Right renal pelvis (tissue), 4 donors: ENCODE measurements at regions not wholly inside any gene's neighbourhood (a gene's known extent, or its start where the extent isn't known, plus 50 kb on each side); places are given as distances from the start of the nearest gene placed in this dataset.
"Not testable (repeated sequence)": the region's sequence is repeated elsewhere in the genome, so short reads cannot be mapped to it uniquely, and the experiment has no call there.

Experiments used
- DNase-seq, 4 donors: peaks; one replicate each; pipeline ENCODE4 v3.0.0-alpha.2; 2013; ENCODE audit warnings: low read depth in 4 of 4, low spot score in 3 of 4, missing footprints in 1 of 4

DNA sequence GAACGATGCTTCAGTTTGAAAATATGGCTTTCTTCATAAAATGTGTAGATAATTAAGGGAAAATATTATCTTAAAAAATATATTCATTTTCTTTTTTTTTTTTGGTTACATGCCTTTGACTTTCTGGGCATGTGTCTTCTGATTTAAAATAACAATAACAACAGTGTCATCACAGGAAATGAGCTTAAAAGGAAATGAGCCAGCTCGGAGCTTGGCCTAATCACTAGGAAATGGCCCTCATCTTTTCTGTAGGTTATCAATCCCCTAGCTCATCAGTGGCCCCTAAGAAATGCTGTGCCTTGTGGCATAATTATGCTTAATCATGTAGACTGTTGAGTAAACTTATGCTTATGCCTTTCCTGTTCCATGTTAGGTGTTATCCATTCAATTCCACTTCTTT is 141.8 kb upstream of the FHL2 start:
- no peak for DNase-seq

GRCh38 chr2:105539331-105539730 is 140.5 kb upstream of the FHL2 start:
- DNase-seq = no peak

- DNase-seq = no peak
Measured at GRCh38 chr2:105538840-105539239, 140.0 kb upstream of the FHL2 start.

- no peak for DNase-seq
Measured at GRCh38 chr2:105537920-105538319, 139.1 kb upstream of the FHL2 start.

GRCh38 chr2:105537466-105537865 is 138.6 kb upstream of the FHL2 start:
- DNase-seq = no peak

DNA sequence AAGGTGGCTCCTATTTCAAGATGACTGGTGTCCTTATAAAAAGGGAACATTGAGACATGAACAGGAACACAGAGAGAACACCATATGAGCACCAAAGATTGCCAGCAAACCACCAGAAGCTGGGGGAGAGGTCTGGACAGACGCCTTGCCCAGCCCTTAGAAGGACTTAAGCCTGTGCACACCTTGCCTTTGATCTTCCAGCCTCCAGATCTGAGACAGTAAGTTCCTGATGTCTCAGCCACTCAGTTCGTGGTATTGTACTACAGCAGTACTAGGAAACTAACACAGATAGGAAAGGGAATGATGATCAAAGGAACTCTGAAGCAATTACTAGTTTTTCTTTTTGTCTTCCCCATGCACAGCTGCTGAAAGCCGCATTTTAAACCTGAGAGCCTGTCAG is 137.3 kb upstream of the FHL2 start:
- no peak for DNase-seq

- not testable (repeated sequence) for DNase-seq
Measured at GRCh38 chr2:105529258-105529657, 130.4 kb upstream of the FHL2 start.

GRCh38 chr2:105526000-105526925 is 127.4 kb upstream of the FHL2 start:
- no peak for DNase-seq

DNA sequence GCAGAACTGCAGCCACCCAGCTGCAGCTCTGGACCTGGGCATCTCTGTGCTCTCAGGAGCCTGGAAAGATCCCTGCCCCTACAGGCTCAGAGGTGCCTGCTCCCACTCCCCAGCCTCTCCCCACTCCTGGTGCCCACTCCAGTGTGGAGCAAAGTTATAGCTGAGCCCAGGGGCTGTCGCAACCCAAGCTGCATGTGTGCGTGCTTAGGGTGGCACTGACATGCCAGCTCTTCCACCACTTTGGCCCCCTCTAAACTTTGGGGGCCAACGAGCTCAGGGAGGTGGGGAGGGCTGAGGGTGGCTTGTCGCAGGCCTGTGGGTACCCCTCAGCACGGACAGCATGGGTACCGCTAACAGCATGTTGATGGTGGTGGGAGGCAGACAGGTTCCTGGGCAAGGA is 126.3 kb upstream of the FHL2 start:
- no peak for DNase-seq

DNA sequence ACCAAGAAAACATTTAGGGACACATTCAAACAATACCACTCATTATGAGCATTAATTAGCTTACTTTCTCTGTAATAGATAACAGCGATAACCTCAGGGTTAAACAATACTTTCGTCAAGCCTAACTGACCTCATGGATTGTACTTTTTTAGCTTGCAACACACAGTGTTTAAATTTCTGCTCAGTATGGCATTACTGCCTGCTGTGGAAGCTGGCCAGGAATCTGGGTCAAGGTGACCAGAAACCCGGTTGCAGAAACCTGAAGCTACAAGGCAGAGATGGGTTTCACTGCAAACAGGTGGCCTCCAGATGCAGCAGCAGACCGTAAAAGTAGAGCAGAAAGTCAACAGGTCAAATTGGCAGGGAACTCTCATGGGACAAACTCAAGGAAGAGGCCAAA is 123.8 kb upstream of the FHL2 start:
- no peak for DNase-seq

DNA sequence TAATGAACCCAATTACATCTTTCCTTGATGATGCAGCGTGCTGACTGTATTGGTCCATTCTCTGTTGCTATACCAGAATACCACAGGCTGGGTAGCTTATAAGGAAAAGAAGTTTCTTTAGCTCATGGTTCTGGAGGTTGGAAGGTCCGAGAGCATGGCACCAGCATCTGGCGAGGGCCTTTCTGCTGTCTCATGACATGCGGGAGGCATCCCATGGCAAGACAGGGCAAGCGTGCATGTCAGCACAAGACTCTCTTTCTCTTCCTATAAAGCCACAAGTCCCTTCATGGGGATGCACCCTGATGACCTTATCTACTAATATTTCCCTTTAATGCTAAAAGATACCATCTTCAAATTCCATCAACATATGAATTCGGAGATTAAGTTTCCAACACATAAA is 122.8 kb upstream of the FHL2 start:
- DNase-seq = no peak

- peak in 1 of 4 donors; percentile 16 for DNase-seq
Measured at GRCh38 chr2:105521176-105521575, 122.3 kb upstream of the FHL2 start.

DNA sequence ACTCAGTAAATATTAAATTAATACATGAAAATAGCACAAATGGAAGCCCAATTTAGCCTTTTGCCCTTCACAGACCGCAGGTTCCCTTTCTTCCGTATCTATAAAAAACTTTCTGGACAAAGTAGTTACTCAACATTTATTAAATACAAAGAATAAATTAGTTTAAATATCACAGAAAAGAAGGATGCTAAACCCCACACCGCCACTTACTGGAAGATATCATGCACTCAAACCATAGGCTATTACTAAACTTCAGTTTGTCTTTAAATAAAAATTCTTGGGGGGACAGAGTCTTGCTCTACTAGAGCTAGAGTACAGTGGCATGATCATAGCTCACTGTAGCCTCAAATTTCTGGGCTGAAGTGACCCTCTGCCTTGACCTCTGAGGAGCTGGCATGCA is 120.7 kb upstream of the FHL2 start:
- DNase-seq = no peak

- no peak for DNase-seq
Measured at GRCh38 chr2:105518897-105519296, 120.0 kb upstream of the FHL2 start.

- no peak for DNase-seq
Measured at GRCh38 chr2:105517814-105518705, 119.2 kb upstream of the FHL2 start.

DNA sequence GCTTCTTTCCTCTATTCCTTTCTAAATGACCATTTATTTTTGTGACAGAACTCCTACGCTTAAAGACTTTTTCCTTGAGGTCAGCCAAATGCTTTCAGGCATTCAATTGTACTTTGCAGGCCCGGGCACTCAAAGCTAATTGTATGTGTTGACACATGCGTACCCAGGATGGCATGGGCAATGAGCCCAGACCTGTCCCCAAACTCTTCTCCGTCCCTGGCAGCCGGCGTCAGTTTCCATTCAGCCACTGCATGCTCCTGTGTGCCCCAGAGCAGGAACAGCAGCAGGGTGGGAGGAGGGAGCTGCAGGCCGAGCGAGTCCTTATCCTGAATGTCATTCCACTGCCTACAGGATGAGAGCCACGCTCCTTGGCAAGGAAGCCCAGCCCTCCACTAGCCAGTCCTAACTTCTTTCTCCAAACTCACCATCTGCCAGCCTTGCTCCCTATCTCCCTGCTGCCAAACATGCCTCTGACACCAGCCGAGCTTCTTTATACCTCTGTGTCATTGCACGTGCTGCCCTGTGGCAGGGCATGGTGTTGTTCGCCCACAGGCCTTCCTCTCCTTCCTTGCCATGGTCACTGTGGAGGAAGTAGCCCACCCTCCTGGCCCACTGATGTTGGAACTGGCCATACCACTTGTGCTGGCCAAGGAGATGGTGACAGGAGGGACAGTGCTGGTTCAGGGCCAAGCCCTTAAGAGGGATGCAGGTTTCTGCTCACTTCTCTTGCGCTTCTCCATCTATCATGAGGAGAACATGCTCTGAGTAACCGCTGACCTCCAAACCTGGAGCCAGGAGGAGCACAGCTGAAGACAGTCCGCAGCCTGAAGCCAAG is 116.9 kb upstream of the FHL2 start:
- no peak for DNase-seq

- no peak for DNase-seq
Measured at GRCh38 chr2:105514576-105514975, 115.7 kb upstream of the FHL2 start.

GRCh38 chr2:105510761-105511528 is 112.1 kb upstream of the FHL2 start:
- no peak for DNase-seq

DNA sequence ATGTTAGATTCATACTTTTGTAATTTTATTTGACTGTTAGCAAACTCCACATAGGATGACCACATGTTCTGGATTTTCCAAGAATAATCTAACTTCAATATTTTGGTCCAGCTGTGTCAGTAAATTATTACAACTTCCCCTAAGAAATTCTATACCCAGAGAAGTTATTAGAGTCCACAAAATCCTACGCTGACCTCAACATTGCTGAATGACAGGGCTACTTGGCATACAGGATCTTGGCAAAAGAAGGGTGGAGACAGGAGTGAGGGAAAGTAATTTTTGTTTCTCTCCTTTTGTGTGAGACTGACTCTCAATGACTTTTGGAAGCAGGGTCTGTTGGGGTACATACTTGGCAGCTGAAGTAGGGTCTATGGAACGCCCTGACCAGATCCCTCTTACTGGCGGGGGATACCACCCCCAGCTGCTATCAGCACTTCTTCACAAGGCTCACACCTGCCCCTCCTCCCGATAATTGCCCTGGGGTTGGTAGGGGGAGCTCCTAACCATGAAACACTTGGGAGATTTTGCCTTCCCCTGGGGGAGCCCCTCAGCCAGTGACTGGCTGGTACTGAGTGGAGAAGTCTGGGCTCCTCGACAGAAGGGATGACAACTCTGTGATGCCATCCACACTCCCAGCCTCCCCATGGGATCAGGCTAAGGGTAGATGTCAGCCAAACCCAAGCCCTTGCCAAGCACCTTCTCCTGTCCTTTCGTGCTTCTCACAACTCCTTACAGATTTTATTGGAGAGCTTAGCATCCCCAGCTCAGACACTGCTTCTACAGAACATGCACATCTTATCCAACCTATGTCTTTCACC is 110.6 kb upstream of the FHL2 start:
- DNase-seq = no peak
